Erythroblast (primary cell): ENCODE measurements at regions not wholly inside any gene's neighbourhood (a gene's known extent, or its start where the extent isn't known, plus 50 kb on each side); places are given as distances from the start of the nearest gene placed in this dataset.

ENCODE experiments used
- GATA1 ChIP-seq: IDR thresholded peaks from 2 replicates; pipeline ENCODE4 v1.6.1; 2011; ENCODE audit warnings: low read depth, mild to moderate bottlenecking, control low read depth, low read length, moderate library complexity
- POLR2A ChIP-seq: IDR thresholded peaks from 2 replicates; pipeline ENCODE4 v1.6.1; 2011; ENCODE audit warnings: mild to moderate bottlenecking, low read length

DNA sequence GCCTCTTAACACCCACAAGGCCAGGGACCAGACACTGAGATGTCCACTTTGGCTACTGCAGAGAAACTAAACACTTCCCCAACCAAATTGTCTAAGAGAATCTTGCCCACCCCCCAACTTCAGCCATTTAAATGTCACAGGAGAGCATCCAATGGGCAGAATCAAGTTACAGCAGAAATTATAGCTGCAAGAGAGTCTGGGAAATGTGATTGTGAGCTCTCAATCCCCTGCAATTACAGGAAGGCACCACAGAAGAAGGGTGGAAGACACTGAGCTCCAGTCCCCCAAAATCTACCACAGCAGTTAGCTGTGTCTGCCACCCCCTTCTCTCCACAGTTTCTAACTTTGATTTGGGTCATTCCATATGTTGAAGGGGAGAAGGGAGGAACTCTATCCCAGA lies 103.5 kb upstream of the ATL2 start:
- TF ChIP-seq POLR2A: no peak
- no peak for TF ChIP-seq GATA1
